ENCODE measurements at regions not wholly inside any gene's neighbourhood (a gene's known extent, or its start where the extent isn't known, plus 50 kb on each side); places are given as distances from the start of the nearest gene placed in this dataset.
"Not testable (repeated sequence)": the region's sequence is repeated elsewhere in the genome, so short reads cannot be mapped to it uniquely, and the experiment has no call there.

DNA sequence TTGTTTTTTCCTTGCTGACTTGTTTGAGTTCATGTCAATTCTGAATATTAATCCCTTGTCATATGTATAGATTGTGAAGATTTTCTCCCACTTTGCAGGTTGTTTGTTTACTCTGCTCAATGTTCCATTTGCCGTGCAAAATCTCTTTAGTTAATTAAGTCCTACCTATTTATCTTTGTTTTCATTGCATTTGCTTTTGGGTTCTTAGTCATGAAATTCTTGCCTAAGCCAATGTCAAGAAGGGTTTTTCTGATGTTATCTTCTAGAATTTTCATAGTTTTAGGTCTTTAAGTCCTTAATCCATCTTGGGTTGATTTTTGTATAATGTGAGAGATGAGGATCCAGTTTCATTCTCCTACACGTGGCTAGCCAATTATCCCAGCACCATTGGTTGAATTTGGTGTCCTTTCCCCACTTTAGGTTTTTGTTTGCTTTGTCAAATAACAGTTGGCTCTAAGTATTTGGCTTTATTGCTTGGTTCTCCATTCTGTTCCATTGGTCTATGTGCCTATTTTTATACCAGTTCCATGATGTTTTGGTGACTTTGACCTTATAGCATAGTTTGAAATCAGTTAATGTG lies 163.1 kb upstream of the PGR start:
- DNase-seq (ENCODE audit: low read depth) = no peak

DNA sequence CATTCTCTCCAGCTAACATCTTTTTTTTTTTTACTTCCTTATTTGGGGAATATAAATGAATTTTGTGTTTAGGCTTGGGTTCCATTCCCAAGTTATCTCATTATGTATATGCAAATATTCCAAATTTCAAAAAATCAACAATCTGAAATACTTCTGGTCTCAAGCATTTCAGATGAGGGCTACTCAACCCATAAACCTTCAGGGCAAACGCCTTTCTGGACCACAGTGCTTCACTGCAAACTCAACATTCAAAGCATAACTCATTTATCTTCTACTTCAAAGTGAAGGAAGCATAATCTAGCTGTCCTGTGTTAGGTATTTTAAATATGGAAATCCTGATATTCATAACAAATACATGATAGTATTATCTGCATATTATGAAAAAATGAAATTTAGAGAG lies 161.7 kb upstream of the PGR start:
- DNase-seq (ENCODE audit: low read depth) = no peak

DNA sequence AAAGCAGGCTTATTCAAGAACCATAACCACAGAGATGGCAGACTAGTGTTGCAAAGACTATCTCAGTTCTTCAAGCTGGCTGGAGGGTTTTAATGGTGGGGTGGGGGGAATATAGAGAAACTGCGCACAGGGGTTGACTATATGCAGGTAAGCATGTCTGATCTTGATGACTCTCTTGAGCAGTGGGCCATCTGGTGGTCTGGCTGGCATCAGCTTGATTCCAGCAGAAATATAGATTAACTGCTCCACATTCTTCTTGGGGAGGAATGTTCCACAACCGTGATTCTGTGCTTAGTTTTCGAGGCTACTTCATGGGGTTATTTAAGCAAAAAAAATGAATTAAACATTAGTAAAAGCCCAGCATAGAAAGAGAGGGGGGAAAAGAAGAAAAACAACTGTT lies 158.8 kb upstream of the PGR start:
- DNase-seq (ENCODE audit: low read depth) = no peak

- no peak for DNase-seq (ENCODE audit: low read depth)
Measured at GRCh38 chr11:101279728-101280127, 150.1 kb upstream of the PGR start.

GRCh38 chr11:101278286-101278685 lies 148.7 kb upstream of the PGR start:
- DNase-seq (ENCODE audit: low read depth) = no peak

DNA sequence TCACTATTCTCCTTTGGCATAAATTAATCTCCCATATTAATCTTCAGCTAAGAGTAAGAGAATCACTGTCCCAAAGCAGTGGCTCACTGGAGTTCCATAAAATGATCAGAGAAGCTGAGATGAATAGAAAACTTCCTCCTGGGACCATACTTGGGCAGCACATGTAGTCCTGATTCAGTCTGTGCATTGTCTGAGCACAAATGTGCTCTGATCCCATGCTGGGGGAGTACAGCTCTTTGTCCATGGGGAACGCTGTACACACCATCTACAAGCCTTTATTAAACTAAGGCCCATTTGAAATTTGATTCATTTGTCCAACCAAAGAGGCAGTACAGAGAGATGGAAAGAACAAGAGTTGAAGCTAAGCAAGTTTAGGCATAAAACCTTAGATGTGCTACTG lies 147.4 kb upstream of the PGR start:
- DNase-seq (ENCODE audit: low read depth) = no peak

DNA sequence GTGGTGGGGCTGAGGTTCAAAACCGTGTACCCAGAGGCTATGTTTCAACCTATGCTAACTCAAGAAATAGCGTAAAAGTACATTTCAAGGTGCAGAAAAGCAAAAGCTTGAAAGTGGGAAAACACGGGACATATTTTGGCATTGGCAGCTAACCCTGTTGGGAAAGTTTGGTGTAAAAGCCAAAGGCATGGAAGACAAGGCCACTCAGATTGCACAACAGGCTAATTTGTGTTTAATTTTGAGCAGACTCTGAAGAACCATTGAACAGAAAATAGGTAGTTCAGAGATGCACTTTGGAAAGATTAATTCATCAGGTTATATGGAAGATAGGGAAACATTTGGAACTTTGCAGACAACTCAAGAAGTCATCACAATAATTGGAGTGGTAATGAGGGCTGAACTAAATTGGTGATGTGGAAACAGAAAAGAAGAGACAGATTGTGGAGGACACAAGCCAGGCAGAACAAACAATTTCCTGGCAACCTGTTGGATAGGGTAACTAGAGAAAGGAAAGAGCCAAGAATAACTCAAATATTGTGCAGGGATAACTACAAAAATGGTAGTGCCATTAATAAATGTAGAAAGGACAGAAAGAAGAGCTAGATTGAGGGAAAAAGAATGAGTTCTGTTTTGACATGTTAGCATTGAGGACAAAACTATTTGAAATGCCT lies 140.5 kb upstream of the PGR start:
- DNase-seq (ENCODE audit: low read depth) = no peak

- no peak for DNase-seq (ENCODE audit: low read depth)
Measured at GRCh38 chr11:101269390-101269789, 139.8 kb upstream of the PGR start.

DNA sequence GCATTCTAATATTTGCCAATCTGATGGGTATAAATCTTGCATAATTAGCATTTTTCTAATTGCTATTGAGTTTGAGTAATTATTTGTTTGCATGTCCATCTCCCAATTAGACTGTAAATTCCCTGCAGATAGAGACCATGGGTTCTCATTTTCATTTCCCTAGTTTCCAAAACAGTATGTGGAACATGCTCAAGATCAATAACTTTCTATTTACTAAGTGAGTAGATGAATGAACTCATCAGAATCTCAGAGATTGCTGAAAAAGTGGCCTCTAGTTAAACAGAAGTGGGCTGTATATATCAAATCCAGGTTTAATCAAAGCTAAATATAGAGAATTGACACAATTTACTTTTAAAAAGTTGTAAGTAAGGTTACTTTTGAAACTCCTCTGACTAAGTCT lies 138.0 kb upstream of the PGR start:
- DNase-seq (ENCODE audit: low read depth) = no peak

GRCh38 chr11:101264306-101264705 lies 134.7 kb upstream of the PGR start:
- no peak for DNase-seq (ENCODE audit: low read depth)

DNA sequence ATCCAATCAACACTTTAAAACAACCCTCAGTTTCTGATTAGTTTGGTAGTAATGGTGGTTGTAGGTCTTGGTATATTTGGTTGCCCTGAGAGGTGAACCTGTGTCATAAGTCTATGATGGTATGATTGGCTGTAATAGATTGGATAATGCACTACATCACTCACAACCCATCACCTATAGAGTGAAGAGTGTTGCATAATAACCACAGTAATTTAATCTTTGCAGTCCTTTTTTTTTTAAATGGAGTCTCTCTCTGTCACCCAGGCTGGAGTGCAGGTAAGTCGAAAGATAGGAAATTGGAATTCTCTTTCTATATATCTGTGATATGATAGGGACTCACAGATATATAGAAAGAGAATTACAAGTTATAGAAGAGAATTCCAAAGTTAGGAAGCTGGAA lies 133.4 kb upstream of the PGR start:
- DNase-seq (ENCODE audit: low read depth) = no peak

DNA sequence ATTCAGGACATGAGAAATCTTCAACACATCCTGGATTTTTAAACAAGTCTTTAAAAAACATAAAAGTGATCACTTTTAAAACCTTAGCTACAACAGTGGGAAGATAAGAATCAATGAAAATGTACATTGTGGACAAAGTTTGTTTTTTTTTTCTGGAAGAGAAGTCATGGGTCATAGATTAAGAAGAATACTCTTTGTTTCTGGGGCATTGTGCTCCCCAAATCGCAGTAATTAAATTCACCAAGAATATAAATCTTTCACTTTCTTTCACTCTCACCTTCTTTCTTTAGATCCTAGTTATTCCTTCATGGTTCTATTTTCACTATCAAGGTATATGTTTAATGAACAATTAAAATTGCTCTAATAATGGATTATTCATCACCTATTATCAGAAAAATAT lies 132.6 kb upstream of the PGR start:
- no peak for DNase-seq (ENCODE audit: low read depth)

GRCh38 chr11:101255036-101255435 lies 125.4 kb upstream of the PGR start:
- DNase-seq (ENCODE audit: low read depth) = no peak

DNA sequence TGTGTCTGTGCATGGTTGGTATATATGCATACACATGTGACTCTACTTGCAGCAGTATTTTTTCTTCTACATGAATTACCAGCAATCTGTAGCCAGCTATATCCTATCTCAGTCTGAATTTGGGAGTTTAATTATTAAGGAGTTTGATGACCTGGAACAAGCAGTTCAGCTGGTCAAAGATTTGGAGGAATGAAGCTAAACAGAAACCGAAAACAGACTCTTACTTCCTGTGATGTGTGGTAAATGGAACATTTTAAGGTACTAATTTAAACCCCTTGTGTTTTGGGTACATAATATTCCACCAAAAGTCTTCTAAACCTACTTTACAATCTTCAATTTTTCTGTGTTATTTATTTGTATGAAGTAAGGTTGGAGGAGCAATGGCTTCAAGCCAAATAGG lies 124.4 kb upstream of the PGR start:
- DNase-seq (ENCODE audit: low read depth) = no peak

GRCh38 chr11:101245635-101246034 lies 116.0 kb upstream of the PGR start:
- not testable (repeated sequence) for DNase-seq (ENCODE audit: low read depth)

GRCh38 chr11:101245081-101245480 lies 115.5 kb upstream of the PGR start:
- not testable (repeated sequence) for DNase-seq (ENCODE audit: low read depth)

DNA sequence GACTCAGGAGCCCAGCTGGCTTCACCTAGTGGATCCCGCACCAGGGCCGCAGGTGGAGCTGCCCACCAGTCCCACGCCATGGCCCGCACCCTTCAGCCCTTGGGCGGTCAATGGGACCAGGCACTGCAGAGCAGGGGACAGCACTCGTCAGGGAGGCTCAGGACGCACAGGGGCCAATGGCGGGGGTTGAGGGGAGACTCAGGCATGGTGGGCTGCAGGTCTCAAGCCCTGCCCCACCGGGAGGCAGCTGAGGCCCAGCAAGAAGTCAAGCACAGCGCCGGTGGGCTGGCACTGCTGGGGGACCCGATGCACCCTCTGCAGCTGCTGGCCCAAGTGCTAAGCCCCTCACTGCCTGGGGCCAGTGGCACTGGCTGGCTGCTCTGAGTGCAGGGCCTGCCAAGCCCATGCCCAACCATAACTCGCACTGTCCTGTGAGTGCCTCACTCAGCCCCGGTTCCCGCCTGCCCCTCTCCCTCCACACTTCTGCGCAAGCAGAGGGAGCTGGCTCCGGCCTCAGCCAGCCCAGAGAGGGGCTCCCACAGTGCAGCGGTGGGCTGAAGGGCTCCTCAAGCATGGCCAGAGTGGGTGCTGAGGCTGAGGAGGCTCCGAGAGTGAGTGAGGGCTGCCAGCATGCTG lies 111.7 kb upstream of the PGR start:
- no peak for DNase-seq (ENCODE audit: low read depth)

GRCh38 chr11:101231207-101231834 lies 101.7 kb upstream of the PGR start:
- DNase-seq (ENCODE audit: low read depth) = not testable (repeated sequence)

DNA sequence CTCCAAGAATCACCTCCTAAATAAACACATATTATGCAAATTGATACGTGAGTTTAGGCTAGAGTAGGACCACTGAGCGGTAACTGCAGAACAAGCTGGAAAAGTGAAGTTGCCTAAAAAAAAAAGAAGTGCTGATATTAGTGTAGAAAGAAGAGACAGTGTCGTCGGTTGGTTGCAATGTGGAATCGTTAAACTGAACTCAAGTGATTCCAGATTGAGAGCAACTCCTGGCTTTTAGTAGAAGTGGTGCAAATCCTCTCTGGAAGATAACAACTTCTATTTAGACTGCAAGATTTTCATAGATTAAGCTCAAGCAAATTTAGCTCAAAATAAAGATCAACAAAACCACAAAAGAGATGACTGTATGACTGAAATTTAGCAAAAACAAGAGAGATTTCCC lies 97.0 kb upstream of the PGR start:
- DNase-seq (ENCODE audit: low read depth) = no peak

- no peak for DNase-seq (ENCODE audit: low read depth)
Measured at GRCh38 chr11:101224221-101224620, 94.6 kb upstream of the PGR start.

- not testable (repeated sequence) for DNase-seq (ENCODE audit: low read depth)
Measured at GRCh38 chr11:101218091-101218490, 88.5 kb upstream of the PGR start.

- not testable (repeated sequence) for DNase-seq (ENCODE audit: low read depth)
Measured at GRCh38 chr11:101216091-101216490, 86.5 kb upstream of the PGR start.

- DNase-seq (ENCODE audit: low read depth) = no peak
Measured at GRCh38 chr11:101215069-101215468, 85.5 kb upstream of the PGR start.

Measured in HS-27A (cell line).